ENCODE measurements at regions not wholly inside any gene's neighbourhood (a gene's known extent, or its start where the extent isn't known, plus 50 kb on each side); places are given as distances from the start of the nearest gene placed in this dataset.

- no peak for DNase-seq (ENCODE audit: low spot score)
Measured at GRCh38 chr2:235358981-235359471, 134.8 kb upstream of the AGAP1 start.

DNA sequence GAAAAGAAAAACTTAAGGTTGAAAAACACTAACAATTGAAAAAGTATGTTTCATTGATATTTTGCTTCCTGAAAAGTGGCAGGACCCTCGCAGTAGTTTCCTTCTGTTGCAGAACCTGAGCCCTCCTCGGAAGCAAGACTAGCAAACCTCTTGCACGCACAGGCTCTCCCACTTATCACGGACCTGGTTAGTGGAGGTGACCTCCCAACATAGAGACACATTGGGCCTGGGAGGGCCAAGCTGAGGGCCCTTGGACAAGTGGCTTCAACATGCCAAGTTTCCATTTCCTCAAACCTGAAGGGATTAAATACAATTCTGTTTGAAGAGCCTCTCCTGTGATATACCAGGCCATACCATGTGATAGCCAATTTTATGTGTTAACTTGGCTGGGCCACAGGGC lies 133.4 kb upstream of the AGAP1 start:
- DNase-seq (ENCODE audit: low spot score), result no peak

GRCh38 chr2:235365743-235366142 lies 128.1 kb upstream of the AGAP1 start:
- DNase-seq (ENCODE audit: low spot score), result no peak

DNA sequence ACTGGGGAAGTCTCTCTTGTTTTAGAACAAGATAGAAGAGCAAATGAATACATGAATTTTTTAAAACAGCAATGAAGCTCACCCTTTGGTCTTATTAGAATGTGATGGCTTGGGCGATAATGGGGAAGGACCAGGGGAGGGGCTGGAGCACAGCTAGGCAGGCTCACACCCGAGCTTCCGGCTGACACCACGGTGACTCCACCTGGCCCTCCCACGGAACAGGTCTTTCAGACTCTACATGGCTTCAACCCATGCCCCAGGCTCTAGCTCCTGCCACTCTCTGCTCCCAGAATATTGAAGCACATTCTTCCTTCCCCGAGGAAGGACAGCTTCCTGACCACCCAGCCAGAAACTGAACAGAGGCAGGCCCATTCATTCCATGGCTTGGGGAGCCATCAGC lies 127.5 kb upstream of the AGAP1 start:
- no peak for DNase-seq (ENCODE audit: low spot score)

DNA sequence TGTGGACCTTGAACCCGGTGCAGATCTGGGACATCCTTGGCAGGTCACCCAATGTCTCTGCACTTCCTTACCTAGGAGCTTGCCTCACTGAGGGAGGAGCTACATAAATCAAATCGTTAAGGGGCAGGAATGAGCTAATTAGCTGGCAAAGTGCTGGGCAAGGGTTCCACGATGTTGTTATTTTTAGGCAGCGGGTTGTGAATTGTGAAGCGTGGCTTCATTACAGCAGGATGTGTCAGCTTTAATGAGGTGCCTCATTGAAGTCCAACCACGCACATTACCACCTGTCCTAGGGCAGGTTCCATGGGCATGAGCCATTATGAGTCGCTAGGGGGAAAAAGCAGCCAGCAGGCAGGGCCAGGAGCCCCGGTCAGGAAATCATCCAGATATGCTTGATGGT lies 127.0 kb upstream of the AGAP1 start:
- no peak for DNase-seq (ENCODE audit: low spot score)

- DNase-seq (ENCODE audit: low spot score), result no peak
Measured at GRCh38 chr2:235371018-235371417, 122.8 kb upstream of the AGAP1 start.

- DNase-seq (ENCODE audit: low spot score), result no peak
Measured at GRCh38 chr2:235373171-235373570, 120.7 kb upstream of the AGAP1 start.

DNA sequence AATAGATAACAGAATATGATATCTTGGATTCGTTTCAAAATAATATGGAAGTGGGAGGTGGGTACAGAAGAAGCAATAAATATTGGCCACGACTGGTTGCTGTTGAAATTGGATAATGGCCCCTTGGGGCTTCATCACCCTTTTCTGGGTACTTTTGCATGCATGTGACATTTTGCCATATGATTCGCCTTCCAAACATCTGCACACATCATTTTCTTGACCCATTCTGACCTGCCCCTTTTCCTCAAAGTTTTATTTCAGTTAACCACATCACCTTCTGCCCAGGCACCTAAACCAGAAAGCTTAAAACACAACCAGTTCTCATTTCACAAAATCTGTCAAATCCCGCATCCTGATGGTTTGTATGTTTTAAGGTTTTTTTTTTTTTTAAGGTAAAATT lies 116.7 kb upstream of the AGAP1 start:
- DNase-seq (ENCODE audit: low spot score), result no peak

GRCh38 chr2:235378246-235378645 lies 115.6 kb upstream of the AGAP1 start:
- DNase-seq (ENCODE audit: low spot score), result no peak

DNA sequence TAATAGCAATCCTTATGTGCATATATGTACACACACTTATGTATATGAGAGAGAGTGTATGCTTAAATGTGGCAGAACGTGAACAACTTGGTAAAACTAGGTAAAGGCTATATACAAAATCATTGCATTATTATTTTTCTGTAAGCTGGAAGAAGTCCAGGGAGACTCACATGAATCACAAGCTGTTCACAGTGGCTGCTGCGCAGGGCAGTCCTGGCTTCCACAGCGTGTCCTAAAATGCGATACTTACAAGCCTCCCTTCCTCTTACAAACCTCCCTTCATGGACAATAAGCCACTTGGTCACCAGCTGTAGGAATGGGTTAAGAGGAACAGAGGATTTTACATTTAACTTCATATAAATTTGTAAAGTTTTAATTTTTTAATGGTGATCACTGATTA lies 114.9 kb upstream of the AGAP1 start:
- DNase-seq (ENCODE audit: low spot score), result no peak

GRCh38 chr2:235381261-235381912 lies 112.5 kb upstream of the AGAP1 start:
- DNase-seq (ENCODE audit: low spot score), result no peak

DNA sequence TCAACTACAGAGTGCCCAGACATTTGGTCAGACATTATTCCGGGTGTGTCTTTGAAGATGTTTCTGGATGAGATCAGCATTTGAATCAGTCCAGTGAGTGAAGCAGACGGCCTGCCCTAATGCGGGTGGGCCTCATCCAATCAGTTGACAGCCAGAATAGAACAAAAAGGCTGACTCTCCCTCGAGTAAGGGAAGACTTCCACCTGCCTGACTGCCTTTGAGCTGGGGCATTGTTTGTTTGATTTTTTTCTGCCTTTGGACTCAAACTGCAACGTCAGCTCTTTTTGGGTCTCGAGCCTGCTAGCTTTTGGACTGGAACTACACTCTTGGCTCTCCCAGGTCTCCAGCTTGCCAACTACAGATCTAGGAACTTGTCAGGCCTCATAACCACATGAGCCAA lies 111.7 kb upstream of the AGAP1 start:
- no peak for DNase-seq (ENCODE audit: low spot score)

DNA sequence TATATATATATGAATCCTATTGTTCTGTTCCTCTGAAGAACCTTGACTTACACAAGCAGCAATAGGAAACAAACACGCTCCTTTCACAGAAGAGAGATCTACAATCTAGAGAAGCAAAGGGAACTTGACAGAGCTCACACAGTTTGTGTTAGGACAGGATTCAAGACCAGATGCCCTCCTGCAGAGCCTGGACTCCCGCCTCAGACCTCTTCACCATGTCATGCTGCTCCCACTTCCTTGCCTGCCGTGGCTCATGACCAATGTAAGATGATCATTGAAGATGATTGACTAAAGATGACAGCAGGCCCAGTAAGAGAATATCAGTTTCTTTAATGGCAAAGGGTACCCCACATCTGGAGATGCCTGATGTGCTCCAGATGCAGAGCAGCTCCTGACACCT lies 111.2 kb upstream of the AGAP1 start:
- no peak for DNase-seq (ENCODE audit: low spot score)

DNA sequence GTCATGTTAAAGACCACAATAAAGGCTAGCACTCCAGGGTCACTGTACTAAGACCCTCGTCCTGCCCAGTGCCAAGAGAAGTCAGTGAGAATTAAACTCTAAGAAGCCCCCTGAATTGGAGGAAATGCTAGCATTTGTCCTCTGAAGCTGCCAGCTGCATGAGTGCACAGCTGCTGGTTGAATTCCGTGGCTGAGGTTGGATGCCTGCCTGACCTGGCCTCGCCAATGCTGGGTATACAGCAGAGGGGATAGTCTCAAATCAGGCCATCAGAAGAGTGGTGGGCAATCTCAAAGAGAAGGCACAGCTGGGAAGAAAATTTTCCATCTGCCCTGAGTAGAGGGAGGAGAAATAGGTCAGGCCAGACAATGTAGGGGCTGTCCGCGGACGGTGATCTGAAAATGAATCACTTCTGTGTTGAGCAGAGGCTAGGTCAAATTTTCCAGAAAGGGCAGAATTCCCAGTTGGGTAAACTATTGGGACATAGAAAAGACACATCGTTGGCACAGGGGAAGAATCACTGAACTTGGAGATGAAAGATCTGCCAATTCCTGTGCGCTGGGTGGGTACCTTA lies 110.5 kb upstream of the AGAP1 start:
- DNase-seq (ENCODE audit: low spot score), result no peak

DNA sequence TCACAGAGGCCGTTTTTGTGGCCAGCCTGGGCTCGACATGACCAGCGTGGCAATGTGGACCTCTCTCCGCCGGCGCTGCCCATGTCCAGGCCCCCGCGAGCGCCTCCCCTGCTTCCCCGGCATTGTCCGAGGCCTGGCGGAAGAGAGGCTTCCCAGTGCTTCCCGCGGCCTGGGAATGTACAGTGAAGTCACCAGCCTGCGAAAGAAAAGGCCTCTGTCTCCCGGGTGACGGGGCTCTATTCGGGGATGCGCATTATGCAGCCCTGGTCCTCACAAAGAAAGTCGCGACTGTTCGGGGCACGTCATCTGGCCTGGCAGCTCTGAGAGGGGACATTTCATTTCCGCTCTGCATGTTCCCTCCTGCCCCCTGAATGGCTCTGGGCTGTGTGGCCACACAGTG lies 109.2 kb upstream of the AGAP1 start:
- no peak for DNase-seq (ENCODE audit: low spot score)

DNA sequence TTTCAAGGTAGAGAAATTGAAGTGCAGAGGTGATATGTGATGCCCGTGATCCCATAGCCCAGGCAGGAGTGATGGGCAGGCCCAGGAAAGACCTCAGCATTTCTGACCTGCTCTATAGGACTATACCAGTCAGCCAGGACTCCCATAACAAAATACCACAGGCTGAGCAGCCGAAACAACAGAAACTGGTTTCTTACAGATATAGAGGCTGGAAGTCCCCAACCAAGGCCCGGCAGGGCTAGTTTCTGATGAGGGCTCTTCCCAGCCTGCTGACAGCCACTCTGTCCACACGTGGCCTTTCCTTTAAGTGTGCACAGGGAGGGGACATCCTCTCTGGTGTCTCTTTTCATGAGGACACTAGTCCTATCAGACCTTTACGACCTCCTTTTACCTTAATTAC lies 104.2 kb upstream of the AGAP1 start:
- no peak for DNase-seq (ENCODE audit: low spot score)

GRCh38 chr2:235390108-235390815 lies 103.6 kb upstream of the AGAP1 start:
- peak; percentile 41 for DNase-seq (ENCODE audit: low spot score)

GRCh38 chr2:235390816-235391194 lies 103.0 kb upstream of the AGAP1 start:
- no peak for DNase-seq (ENCODE audit: low spot score)

GRCh38 chr2:235391921-235392615 lies 101.8 kb upstream of the AGAP1 start:
- DNase-seq (ENCODE audit: low spot score), result no peak

- no peak for DNase-seq (ENCODE audit: low spot score)
Measured at GRCh38 chr2:235394278-235394828, 99.5 kb upstream of the AGAP1 start.

GRCh38 chr2:235396071-235396846 lies 97.6 kb upstream of the AGAP1 start:
- no peak for DNase-seq (ENCODE audit: low spot score)

GRCh38 chr2:235398321-235398720 lies 95.5 kb upstream of the AGAP1 start:
- no peak for DNase-seq (ENCODE audit: low spot score)

All from CD4-positive, alpha-beta T cell treated with Interleukin-6 at 100 ng/mL for 8 hours (primary cell).